ENCODE measurements at regions not wholly inside any gene's neighbourhood (a gene's known extent, or its start where the extent isn't known, plus 50 kb on each side); places are given as distances from the start of the nearest gene placed in this dataset.

DNA sequence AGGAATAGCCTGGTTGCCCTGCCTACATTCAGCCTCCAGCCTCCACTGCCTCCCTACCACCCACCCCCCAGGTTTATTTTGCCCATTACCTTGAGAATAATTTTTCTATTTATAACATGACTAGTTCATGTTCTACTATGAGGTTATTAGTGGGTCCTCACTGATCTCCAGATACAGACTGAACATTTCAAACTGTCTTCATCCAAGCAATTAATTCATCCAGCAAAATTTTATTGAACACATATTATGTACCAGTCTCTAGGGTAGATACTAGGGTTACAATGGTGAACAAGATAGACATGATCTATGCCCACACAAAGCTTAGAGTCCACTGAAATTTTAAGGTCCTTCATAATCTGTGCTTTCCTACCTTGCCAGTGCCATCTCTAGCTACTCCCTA is 51.6 kb upstream of the FHIP2A start:
- Histone ChIP-seq H3K36me3 (replicated peaks) (no peaks in the 10 kb centered on the region), H3K27ac (no peak overlapping the region), H3K27me3 (replicated peaks) (no peaks in the 10 kb centered on the region), H3K4me3 (ENCODE audit: low read depth, low read length) (no peak overlapping the region)
- no peak for DNase-seq
- in situ Hi-C loops (cut with HindIII; ENCODE audit: low pct_ligation_motif_present, low sequenced_read_pairs), result no loop called here
- TF ChIP-seq, protein P1, sequence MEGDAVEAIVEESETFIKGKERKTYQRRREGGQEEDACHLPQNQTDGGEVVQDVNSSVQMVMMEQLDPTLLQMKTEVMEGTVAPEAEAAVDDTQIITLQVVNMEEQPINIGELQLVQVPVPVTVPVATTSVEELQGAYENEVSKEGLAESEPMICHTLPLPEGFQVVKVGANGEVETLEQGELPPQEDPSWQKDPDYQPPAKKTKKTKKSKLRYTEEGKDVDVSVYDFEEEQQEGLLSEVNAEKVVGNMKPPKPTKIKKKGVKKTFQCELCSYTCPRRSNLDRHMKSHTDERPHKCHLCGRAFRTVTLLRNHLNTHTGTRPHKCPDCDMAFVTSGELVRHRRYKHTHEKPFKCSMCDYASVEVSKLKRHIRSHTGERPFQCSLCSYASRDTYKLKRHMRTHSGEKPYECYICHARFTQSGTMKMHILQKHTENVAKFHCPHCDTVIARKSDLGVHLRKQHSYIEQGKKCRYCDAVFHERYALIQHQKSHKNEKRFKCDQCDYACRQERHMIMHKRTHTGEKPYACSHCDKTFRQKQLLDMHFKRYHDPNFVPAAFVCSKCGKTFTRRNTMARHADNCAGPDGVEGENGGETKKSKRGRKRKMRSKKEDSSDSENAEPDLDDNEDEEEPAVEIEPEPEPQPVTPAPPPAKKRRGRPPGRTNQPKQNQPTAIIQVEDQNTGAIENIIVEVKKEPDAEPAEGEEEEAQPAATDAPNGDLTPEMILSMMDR (IDR thresholded peaks at IDR 0.05; ENCODE audit: low read depth, low read length, missing control alignments), result no peak

GRCh38 chr10:114771157-114771556 is 50.4 kb upstream of the FHIP2A start:
- Histone ChIP-seq H3K36me3 (replicated peaks) (no peaks in the 10 kb centered on the region), H3K27me3 (replicated peaks) (no peaks in the 10 kb centered on the region), H3K27ac (no peak overlapping the region), H3K4me3 (ENCODE audit: low read depth, low read length) (no peak overlapping the region)
- in situ Hi-C loops (cut with HindIII; ENCODE audit: low pct_ligation_motif_present, low sequenced_read_pairs), result no loop called here
- TF ChIP-seq, protein P1 (IDR thresholded peaks at IDR 0.05; ENCODE audit: low read depth, low read length, missing control alignments), result no peak
- DNase-seq, result no peak

- in situ Hi-C loops (cut with HindIII; ENCODE audit: low pct_ligation_motif_present, low sequenced_read_pairs), result no loop called here
- DNase-seq, result no peak
- H3K36me3 ChIP-seq (replicated peaks), result no peaks in the 10 kb centered on the region
- H3K27ac ChIP-seq, result no peak overlapping the region
- TF ChIP-seq, protein P1 (IDR thresholded peaks at IDR 0.05; ENCODE audit: low read depth, low read length, missing control alignments), result no peak
- no peak overlapping the region for H3K4me3 ChIP-seq (ENCODE audit: low read depth, low read length)
- H3K27me3 ChIP-seq (replicated peaks), result no peaks in the 10 kb centered on the region
These were observed 49.8 kb upstream of the FHIP2A start for GRCh38 chr10:114771749-114772148.
